ENCODE measurements at regions not wholly inside any gene's neighbourhood (a gene's known extent, or its start where the extent isn't known, plus 50 kb on each side); places are given as distances from the start of the nearest gene placed in this dataset.

DNA sequence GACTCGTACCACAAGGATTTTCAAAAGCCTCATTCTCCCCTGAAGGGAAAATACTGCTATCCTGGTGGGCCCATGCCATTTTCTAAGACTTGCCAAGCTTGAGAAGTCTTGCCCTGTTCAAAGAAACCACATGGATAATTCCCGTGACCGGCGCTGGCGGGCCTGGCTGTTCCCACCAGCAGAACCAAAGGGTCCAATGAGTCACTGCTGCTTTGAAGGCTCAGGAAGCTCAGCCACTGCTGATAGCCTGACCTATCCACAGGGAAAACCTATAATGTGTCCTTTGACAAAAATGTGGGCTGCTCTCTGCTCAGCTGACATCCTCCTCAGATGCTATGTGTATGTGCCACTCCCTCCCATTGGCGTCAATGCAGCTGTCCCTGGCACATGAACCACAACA lies 137.9 kb upstream of the RAB12 start:
- in situ Hi-C loops (cut with HindIII; ENCODE audit: extremely low pct_ligation_motif_present, low pct_unique_long_range_greater_than_20kb) (loop anchor here (10.0 kb wide), 1 partner anchor 523 kb away; no protein-coding TSS in a partner anchor), intact Hi-C loops (cut with micrococcal nuclease; ENCODE audit: unreplicated experiment) (no loop called here)
- Histone ChIP-seq H3K4me3 (replicated peaks in 1 of 3; ENCODE audit: insufficient read depth in 1 of 3, low read depth in 2 of 3, low read length in 3 of 3) (no peak overlapping the region), H3K36me3 (replicated peaks in 1 of 2; ENCODE audit: control insufficient read depth in 1 of 2, insufficient read depth in 2 of 2, low read length in 2 of 2) (no peaks in the 10 kb centered on the region), H3K9me3 (ENCODE audit: low read length) (no peaks in the 10 kb centered on the region), H3K4me1 (ENCODE audit: insufficient read depth, low read length) (no peaks in the 10 kb centered on the region), H3K9ac (ENCODE audit: insufficient read depth, low read depth, low read length) (no peak overlapping the region), H4K20me1 (ENCODE audit: insufficient read depth, low read length) (no peaks in the 10 kb centered on the region), H2AFZ (ENCODE audit: low read length) (no peak overlapping the region), H3K79me2 (ENCODE audit: insufficient read depth, low read length) (no peaks in the 10 kb centered on the region), H3K4me2 (ENCODE audit: low read depth, low read length) (no peak overlapping the region), H3K27me3 (ENCODE audit: control insufficient read depth in 1 of 2, insufficient read depth in 2 of 2, low read length in 2 of 2) (peaks cover 3 to 38% of the 10 kb centered on the region in 2 experiments; a peak in 3 of 5 replicates), H3K27ac (ENCODE audit: extremely low read length, insufficient read depth, low read length) (no peak overlapping the region)
- 28% methylated on average over 6 of the region's 6 CpGs for whole genome bisulfite sequencing (ENCODE audit: low lambda C conversion rate)
- ChIA-PET CTCF (ENCODE audit: low intra/inter-chr PET ratio, low total read pairs) (no interaction called here), POLR2A (no interaction called here)
- FAIRE-seq = no peak
- TF ChIP-seq ZNF879 (CRISPR knock-in tag; IDR thresholded peaks at IDR 0.05) (no peak), SOX6 (IDR thresholded peaks at IDR 0.05) (no peak), SOX6 (CRISPR knock-in tag; IDR thresholded peaks at IDR 0.05) (no peak), ZNF530 (CRISPR knock-in tag; IDR thresholded peaks at IDR 0.05; ENCODE audit: low read depth) (no peak)
- TF ChIP-seq, protein P1, sequence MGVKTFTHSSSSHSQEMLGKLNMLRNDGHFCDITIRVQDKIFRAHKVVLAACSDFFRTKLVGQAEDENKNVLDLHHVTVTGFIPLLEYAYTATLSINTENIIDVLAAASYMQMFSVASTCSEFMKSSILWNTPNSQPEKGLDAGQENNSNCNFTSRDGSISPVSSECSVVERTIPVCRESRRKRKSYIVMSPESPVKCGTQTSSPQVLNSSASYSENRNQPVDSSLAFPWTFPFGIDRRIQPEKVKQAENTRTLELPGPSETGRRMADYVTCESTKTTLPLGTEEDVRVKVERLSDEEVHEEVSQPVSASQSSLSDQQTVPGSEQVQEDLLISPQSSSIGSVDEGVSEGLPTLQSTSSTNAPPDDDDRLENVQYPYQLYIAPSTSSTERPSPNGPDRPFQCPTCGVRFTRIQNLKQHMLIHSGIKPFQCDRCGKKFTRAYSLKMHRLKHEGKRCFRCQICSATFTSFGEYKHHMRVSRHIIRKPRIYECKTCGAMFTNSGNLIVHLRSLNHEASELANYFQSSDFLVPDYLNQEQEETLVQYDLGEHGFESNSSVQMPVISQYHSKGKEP (CRISPR knock-in tag; IDR thresholded peaks at IDR 0.05) = no peak
- BruUV-seq (replicated peaks) = no TSS peak
- no peak for DNase-seq (ENCODE audit: low spot score)
- ATAC-seq = no peak

DNA sequence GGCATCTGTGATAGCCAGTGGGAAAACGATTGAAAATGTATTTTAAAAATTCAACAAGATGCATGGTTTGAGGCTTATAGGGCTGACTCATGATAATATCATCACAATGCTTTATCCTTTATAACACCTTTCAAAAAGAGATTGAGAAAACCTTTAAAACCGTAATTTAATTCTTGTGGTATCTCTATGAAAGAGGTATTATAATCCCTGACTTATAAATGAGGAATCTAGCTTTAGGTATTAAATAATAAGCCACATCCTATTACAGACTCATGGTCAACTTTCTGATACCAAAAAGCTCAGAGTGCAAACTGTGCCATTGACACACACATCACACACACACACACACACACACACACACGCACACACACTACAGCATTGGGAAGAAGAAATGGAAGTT lies 134.6 kb upstream of the RAB12 start:
- H3K27ac ChIP-seq (ENCODE audit: extremely low read length, insufficient read depth, low read length) = no peak overlapping the region
- H3K4me2 ChIP-seq (ENCODE audit: low read depth, low read length) = no peak overlapping the region
- intact Hi-C loops (cut with micrococcal nuclease; ENCODE audit: unreplicated experiment) = no loop called here
- ATAC-seq (no peak), DNase-seq (ENCODE audit: low spot score) (no peak), FAIRE-seq (no peak)
- no peaks in the 10 kb centered on the region for H3K79me2 ChIP-seq (ENCODE audit: insufficient read depth, low read length)
- in situ Hi-C loops (cut with HindIII; ENCODE audit: extremely low pct_ligation_motif_present, low pct_unique_long_range_greater_than_20kb) = loop anchor here (10.0 kb wide), 1 partner anchor 520 kb away; no protein-coding TSS in a partner anchor
- H3K9ac ChIP-seq (ENCODE audit: insufficient read depth, low read depth, low read length) = no peak overlapping the region
- BruUV-seq (replicated peaks) = no TSS peak
- no peak overlapping the region for H2AFZ ChIP-seq (ENCODE audit: low read length)
- H3K4me3 ChIP-seq (replicated peaks in 1 of 3; ENCODE audit: insufficient read depth in 1 of 3, low read depth in 2 of 3, low read length in 3 of 3) = no peak overlapping the region
- WGBS (ENCODE audit: low lambda C conversion rate) = 7% methylated on average over 3 of the region's 3 CpGs
- TF ChIP-seq ZBTB21 (CRISPR knock-in tag; IDR thresholded peaks at IDR 0.05) (no peak), RBFOX2 (IDR thresholded peaks at IDR 0.05; ENCODE audit: low read depth, low read length) (no peak), ASH2L (IDR thresholded peaks at IDR 0.05; ENCODE audit: insufficient read length, low read depth, low read length) (no peak)
- ChIA-PET CTCF (ENCODE audit: low intra/inter-chr PET ratio, low total read pairs) (no interaction called here), POLR2A (no interaction called here)
- H3K27me3 ChIP-seq (ENCODE audit: control insufficient read depth in 1 of 2, insufficient read depth in 2 of 2, low read length in 2 of 2) = peaks cover 3 to 42% of the 10 kb centered on the region in 2 experiments; a peak in 4 of 5 replicates
- H3K4me1 ChIP-seq (ENCODE audit: insufficient read depth, low read length) = no peaks in the 10 kb centered on the region
- H3K9me3 ChIP-seq (ENCODE audit: low read length) = no peaks in the 10 kb centered on the region
- H4K20me1 ChIP-seq (ENCODE audit: insufficient read depth, low read length) = no peaks in the 10 kb centered on the region
- H3K36me3 ChIP-seq (replicated peaks in 1 of 2; ENCODE audit: control insufficient read depth in 1 of 2, insufficient read depth in 2 of 2, low read length in 2 of 2) = no peaks in the 10 kb centered on the region

Data from HepG2 (cell line).